Hepatocyte (in vitro differentiated cells): ENCODE measurements at regions not wholly inside any gene's neighbourhood (a gene's known extent, or its start where the extent isn't known, plus 50 kb on each side); places are given as distances from the start of the nearest gene placed in this dataset.

Experiments used
- DNase-seq: peaks from one replicate; pipeline ENCODE4 v3.0.0-alpha.2; 2016; ENCODE audit warnings: low spot score
- H2AFZ ChIP-seq: fragments of 200-600 bp; sonication (generic); 2 replicates; pipeline ENCODE4 v1.6.0; 2016; ENCODE audit warnings: antibody characterized with exemption, mild to moderate bottlenecking
- H3K27ac ChIP-seq: fragments of 200-600 bp; sonication (generic); 2 replicates; pipeline ENCODE4 v1.5.1; 2016; ENCODE audit warnings: mild to moderate bottlenecking
- H3K27me3 ChIP-seq: fragments of 200-600 bp; sonication (generic); 2 replicates; pipeline ENCODE4 v1.6.1; 2016
- H3K36me3 ChIP-seq: fragments of 200-600 bp; sonication (generic); replicated peaks from 2 replicates; pipeline ENCODE4 v1.5.1; 2016; ENCODE audit warnings: low read depth; ENCODE audit not compliant: insufficient read depth
- H3K4me1 ChIP-seq: fragments of 200-600 bp; sonication (generic); 2 replicates; pipeline ENCODE4 v1.5.1; 2016; ENCODE audit warnings: mild to moderate bottlenecking, moderate library complexity; ENCODE audit not compliant: insufficient read depth
- H3K4me2 ChIP-seq: fragments of 200-600 bp; sonication (generic); 2 replicates; pipeline ENCODE4 v1.6.0; 2016
- H3K4me3 ChIP-seq: fragments of 200-600 bp; sonication (generic); 2 replicates; pipeline ENCODE4 v1.5.1; 2016; ENCODE audit warnings: mild to moderate bottlenecking
- H3K79me2 ChIP-seq: fragments of 200-600 bp; sonication (generic); 2 replicates; pipeline ENCODE4 v1.6.0; 2017; ENCODE audit warnings: mild to moderate bottlenecking
- H3K9me2 ChIP-seq: fragments of 200-600 bp; sonication (generic); replicated peaks from 2 replicates; pipeline ENCODE4 v1.6.0; 2017; ENCODE audit warnings: mild to moderate bottlenecking; ENCODE audit not compliant: insufficient read depth
- H3K9me3 ChIP-seq: fragments of 200-600 bp; sonication (generic); 2 replicates; pipeline ENCODE4 v1.5.1; 2016; ENCODE audit warnings: low read depth, mild to moderate bottlenecking
- H4K20me1 ChIP-seq: fragments of 200-600 bp; sonication (generic); 2 replicates; pipeline ENCODE4 v1.6.0; 2016; ENCODE audit warnings: mild to moderate bottlenecking; ENCODE audit not compliant: insufficient read depth, poor library complexity, severe bottlenecking
- EZH2 ChIP-seq: fragments of 200-600 bp; sonication (generic); IDR thresholded peaks from 2 replicates; pipeline ENCODE4 v1.6.1; 2016; ENCODE audit warnings: antibody characterized with exemption, mild to moderate bottlenecking, borderline replicate concordance
- EZH2phosphoT487 ChIP-seq: fragments of 200-600 bp; sonication (generic); IDR thresholded peaks from one replicate; pipeline ENCODE4 v1.6.1; 2018; ENCODE audit warnings: antibody characterized with exemption, mild to moderate bottlenecking, low read depth, moderate library complexity; ENCODE audit not compliant: unreplicated experiment, severe bottlenecking
- WGBS: methylation state at CpG from one replicate; pipeline ENCODE4 v1.1.6; 2016; ENCODE audit warnings: low lambda C conversion rate; ENCODE audit errors: missing lambda C conversion rate; 5-methylcytosine and 5-hydroxymethylcytosine counted together
- TF ChIP-seq, protein P1 (sequence below): fragments of 200-600 bp; sonication (generic); IDR thresholded peaks from 2 replicates; pipeline ENCODE4 v1.5.1; 2016; ENCODE audit warnings: antibody characterized with exemption, mild to moderate bottlenecking; ENCODE audit not compliant: poor library complexity

DNA sequence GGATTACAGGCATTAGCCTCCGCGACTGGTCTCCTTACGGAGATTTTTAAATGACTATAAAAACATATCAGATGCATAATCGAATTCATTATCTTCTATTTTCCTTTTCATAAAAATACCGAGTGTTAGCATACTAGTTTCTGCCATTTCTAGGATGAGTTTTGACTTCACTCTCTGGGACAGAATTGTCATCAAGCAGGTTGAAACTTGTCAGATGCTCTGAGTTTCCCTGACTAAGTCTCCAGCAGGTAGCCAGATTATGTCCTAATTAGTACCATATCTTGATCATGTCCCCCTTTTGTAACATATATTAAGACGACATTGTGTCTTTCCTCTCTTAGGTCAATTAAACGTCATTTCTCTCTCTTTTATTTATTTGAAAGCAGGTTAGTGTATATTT lies 103.5 kb upstream of the RASSF8 start:
- TF ChIP-seq EZH2phosphoT487 (no peak), EZH2 (no peak)
- TF ChIP-seq, protein P1, sequence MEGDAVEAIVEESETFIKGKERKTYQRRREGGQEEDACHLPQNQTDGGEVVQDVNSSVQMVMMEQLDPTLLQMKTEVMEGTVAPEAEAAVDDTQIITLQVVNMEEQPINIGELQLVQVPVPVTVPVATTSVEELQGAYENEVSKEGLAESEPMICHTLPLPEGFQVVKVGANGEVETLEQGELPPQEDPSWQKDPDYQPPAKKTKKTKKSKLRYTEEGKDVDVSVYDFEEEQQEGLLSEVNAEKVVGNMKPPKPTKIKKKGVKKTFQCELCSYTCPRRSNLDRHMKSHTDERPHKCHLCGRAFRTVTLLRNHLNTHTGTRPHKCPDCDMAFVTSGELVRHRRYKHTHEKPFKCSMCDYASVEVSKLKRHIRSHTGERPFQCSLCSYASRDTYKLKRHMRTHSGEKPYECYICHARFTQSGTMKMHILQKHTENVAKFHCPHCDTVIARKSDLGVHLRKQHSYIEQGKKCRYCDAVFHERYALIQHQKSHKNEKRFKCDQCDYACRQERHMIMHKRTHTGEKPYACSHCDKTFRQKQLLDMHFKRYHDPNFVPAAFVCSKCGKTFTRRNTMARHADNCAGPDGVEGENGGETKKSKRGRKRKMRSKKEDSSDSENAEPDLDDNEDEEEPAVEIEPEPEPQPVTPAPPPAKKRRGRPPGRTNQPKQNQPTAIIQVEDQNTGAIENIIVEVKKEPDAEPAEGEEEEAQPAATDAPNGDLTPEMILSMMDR: no peak
- WGBS: 96% methylated on average over 7 of the region's 7 CpGs
- H3K36me3 ChIP-seq: no peaks in the 10 kb centered on the region
- H4K20me1 ChIP-seq: no peaks in the 10 kb centered on the region
- H3K79me2 ChIP-seq: no peaks in the 10 kb centered on the region
- no peaks in the 10 kb centered on the region for H3K27me3 ChIP-seq
- H3K9me2 ChIP-seq: no peaks in the 10 kb centered on the region
- H3K4me1 ChIP-seq: no peaks in the 10 kb centered on the region
- H2AFZ ChIP-seq: no peak overlapping the region
- no peak for DNase-seq
- no peak overlapping the region for H3K4me2 ChIP-seq
- no peak overlapping the region for H3K27ac ChIP-seq
- H3K4me3 ChIP-seq: no peak overlapping the region
- H3K9me3 ChIP-seq: no peaks in the 10 kb centered on the region

DNA sequence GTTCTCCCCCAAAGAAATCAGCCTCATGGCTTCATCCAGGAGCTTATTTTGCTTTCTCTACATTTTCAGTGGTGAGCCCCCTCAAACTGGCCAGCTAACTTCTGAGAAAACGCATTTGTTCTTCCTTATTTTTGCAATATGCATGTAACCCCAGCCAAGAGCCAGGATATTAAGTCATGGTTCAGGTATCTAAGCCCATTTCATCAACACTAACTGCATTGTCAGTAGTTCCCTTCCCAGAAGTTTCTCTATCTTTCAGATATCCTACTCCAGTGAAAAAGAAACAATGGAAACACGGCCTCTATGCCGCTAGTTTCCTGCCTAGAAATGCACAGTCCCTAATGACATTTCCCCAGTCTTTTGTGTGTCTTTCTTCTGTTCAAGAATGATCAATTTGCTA lies 102.8 kb upstream of the RASSF8 start:
- no peaks in the 10 kb centered on the region for H3K9me2 ChIP-seq
- WGBS: 91% methylated on average over 3 of the region's 3 CpGs
- TF ChIP-seq, protein P1: no peak
- TF ChIP-seq EZH2phosphoT487: no peak
- no peak for TF ChIP-seq EZH2
- no peaks in the 10 kb centered on the region for H3K4me1 ChIP-seq
- no peaks in the 10 kb centered on the region for H3K79me2 ChIP-seq
- H2AFZ ChIP-seq: no peak overlapping the region
- H4K20me1 ChIP-seq: no peaks in the 10 kb centered on the region
- no peaks in the 10 kb centered on the region for H3K36me3 ChIP-seq
- no peak overlapping the region for H3K4me3 ChIP-seq
- no peaks in the 10 kb centered on the region for H3K27me3 ChIP-seq
- DNase-seq: no peak
- no peaks in the 10 kb centered on the region for H3K9me3 ChIP-seq
- H3K27ac ChIP-seq: no peak overlapping the region
- H3K4me2 ChIP-seq: no peak overlapping the region

DNA sequence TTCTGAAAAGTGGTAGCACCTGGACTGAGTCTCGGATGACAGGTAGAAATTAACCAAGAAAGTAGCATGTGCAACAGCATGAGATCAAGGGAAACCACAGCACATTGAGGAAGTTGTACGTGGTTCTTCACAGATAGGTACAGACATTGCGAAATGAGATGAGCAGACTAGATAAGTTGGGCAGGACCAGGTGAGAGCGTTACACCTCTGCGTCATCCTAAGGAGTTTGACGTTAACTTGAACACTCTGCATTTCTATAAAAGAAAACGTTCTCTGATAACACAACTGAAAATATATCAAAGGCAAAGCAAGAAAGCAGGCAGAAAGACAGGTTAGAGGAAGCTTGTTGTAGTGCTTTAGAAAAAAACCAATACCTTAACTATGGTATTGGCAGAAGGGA lies 98.5 kb upstream of the RASSF8 start:
- H4K20me1 ChIP-seq: no peaks in the 10 kb centered on the region
- no peak overlapping the region for H3K27ac ChIP-seq
- TF ChIP-seq EZH2 (no peak), EZH2phosphoT487 (no peak)
- TF ChIP-seq, protein P1: no peak
- H3K9me2 ChIP-seq: no peaks in the 10 kb centered on the region
- H3K79me2 ChIP-seq: no peaks in the 10 kb centered on the region
- H3K9me3 ChIP-seq: no peaks in the 10 kb centered on the region
- H3K36me3 ChIP-seq: no peaks in the 10 kb centered on the region
- no peak overlapping the region for H3K4me2 ChIP-seq
- H2AFZ ChIP-seq: no peak overlapping the region
- no peak for DNase-seq
- H3K27me3 ChIP-seq: no peaks in the 10 kb centered on the region
- no peaks in the 10 kb centered on the region for H3K4me1 ChIP-seq
- 69% methylated on average over 7 of the region's 7 CpGs for WGBS
- no peak overlapping the region for H3K4me3 ChIP-seq

DNA sequence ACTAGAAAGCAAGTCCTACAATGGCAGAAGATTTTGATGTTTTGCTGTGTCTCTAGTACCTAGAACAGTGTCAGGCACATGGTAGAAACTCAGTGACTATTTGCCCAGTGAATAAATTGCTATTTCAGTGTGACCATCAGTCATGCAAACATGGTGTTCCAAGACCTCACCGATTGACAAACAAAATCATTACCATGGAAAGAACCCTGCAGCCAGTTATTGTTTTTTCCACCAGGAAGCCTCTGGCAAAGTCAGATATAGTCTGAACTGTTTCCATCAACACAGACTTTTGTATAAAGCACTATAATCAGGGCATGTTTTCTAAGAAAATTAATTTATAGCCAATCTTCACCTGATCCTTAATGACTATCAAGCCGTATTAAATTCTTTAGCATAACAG lies 97.3 kb upstream of the RASSF8 start:
- TF ChIP-seq EZH2phosphoT487: no peak
- TF ChIP-seq, protein P1: no peak
- no peak for TF ChIP-seq EZH2
- Histone ChIP-seq H3K9me2 (no peaks in the 10 kb centered on the region), H3K4me3 (no peak overlapping the region), H3K4me2 (no peak overlapping the region), H2AFZ (no peak overlapping the region), H3K79me2 (no peaks in the 10 kb centered on the region), H3K36me3 (no peaks in the 10 kb centered on the region), H3K4me1 (no peaks in the 10 kb centered on the region), H3K27me3 (no peaks in the 10 kb centered on the region), H4K20me1 (no peaks in the 10 kb centered on the region), H3K9me3 (no peaks in the 10 kb centered on the region), H3K27ac (no peak overlapping the region)
- DNase-seq: no peak
- 90% methylated on average over 2 of the region's 2 CpGs for WGBS
